WTC11 (cell line): ENCODE measurements at regions not wholly inside any gene's neighbourhood (a gene's known extent, or its start where the extent isn't known, plus 50 kb on each side); places are given as distances from the start of the nearest gene placed in this dataset.

Experiments used
- ATAC-seq: fragments of 200-7000 bp; cut with Tn5 transposase; 2 replicates; pipeline ENCODE4 v1.10.0; 2021; ENCODE audit warnings: mild to moderate bottlenecking, moderate library complexity
- CTCF ChIA-PET: fragments of 300-600 bp; sonication (Branson Sonifier 250); formaldehyde crosslinking; loops from one replicate; lab custom pipeline; 2021; ENCODE audit warnings: antibody characterized with exemption; lab: Charles Lee
- POLR2A ChIA-PET: fragments of 350-600 bp; sonication (Branson Sonifier 250); formaldehyde crosslinking; loops from one replicate; lab custom pipeline; 2021; ENCODE audit warnings: antibody characterized with exemption; lab: Charles Lee
- DNase-seq: peaks from one replicate; pipeline ENCODE4 v3.0.0; 2021; ENCODE audit warnings: low spot score
- H3K27ac Mint-ChIP-seq: 2 replicates; pipeline ENCODE4 v1.8.0; 2021; ENCODE audit warnings: mixed read lengths
- H3K27me3 Mint-ChIP-seq: 2 replicates; pipeline ENCODE4 v1.8.0; 2021; ENCODE audit warnings: low read depth, mild to moderate bottlenecking, moderate library complexity, mixed read lengths
- H3K36me3 Mint-ChIP-seq: 2 replicates; pipeline ENCODE4 v1.8.0; 2021; ENCODE audit warnings: mixed read lengths
- H3K4me1 Mint-ChIP-seq: 2 replicates; pipeline ENCODE4 v1.8.0; 2022; ENCODE audit warnings: mixed read lengths
- H3K4me3 Mint-ChIP-seq: 2 replicates; pipeline ENCODE4 v1.8.0; 2021; ENCODE audit warnings: mild to moderate bottlenecking, moderate library complexity, mixed read lengths
- H3K9me3 Mint-ChIP-seq: 2 replicates; pipeline ENCODE4 v1.8.0; 2021; ENCODE audit warnings: mixed read lengths
- CREM ChIP-seq: sonication (generic); formaldehyde crosslinking; IDR thresholded peaks from 2 replicates; pipeline ENCODE4 v1.8.1; 2022; ENCODE audit warnings: mild to moderate bottlenecking, missing genetic modification reagents, moderate library complexity
- E2F4 ChIP-seq: sonication (generic); formaldehyde crosslinking; IDR thresholded peaks from 2 replicates; pipeline ENCODE4 v1.8.1; 2022; ENCODE audit warnings: low read depth, mild to moderate bottlenecking, moderate library complexity, missing genetic modification reagents, borderline replicate concordance
- EMX1 ChIP-seq: fragments of 250-450 bp; sonication (Bioruptor Pico); IDR thresholded peaks from 2 replicates; pipeline ENCODE4 v1.8.0; 2021; ENCODE audit warnings: mild to moderate bottlenecking
- FOXJ3 ChIP-seq: sonication (generic); formaldehyde crosslinking; IDR thresholded peaks from 2 replicates; pipeline ENCODE4 v1.9.0; 2021; ENCODE audit warnings: missing genetic modification reagents, mild to moderate bottlenecking, borderline replicate concordance
- MXD4 ChIP-seq: fragments of 250-450 bp; sonication (Bioruptor Pico); IDR thresholded peaks from 2 replicates; pipeline ENCODE4 v1.8.0; 2021; ENCODE audit warnings: mild to moderate bottlenecking, moderate library complexity, borderline replicate concordance
- MYBL2 ChIP-seq: sonication (generic); formaldehyde crosslinking; IDR thresholded peaks from 2 replicates; pipeline ENCODE4 v1.8.1; 2023; ENCODE audit warnings: mild to moderate bottlenecking, moderate library complexity, missing genetic modification reagents
- NR1H2 ChIP-seq: sonication (generic); formaldehyde crosslinking; IDR thresholded peaks from 2 replicates; pipeline ENCODE4 v1.9.0; 2021; ENCODE audit warnings: mild to moderate bottlenecking, moderate library complexity, missing genetic modification reagents
- PRRX2 ChIP-seq: fragments of 250-450 bp; sonication (Bioruptor Pico); IDR thresholded peaks from 2 replicates; pipeline ENCODE4 v1.8.0; 2021; ENCODE audit warnings: mild to moderate bottlenecking
- RELA ChIP-seq: sonication (generic); formaldehyde crosslinking; IDR thresholded peaks from 2 replicates; pipeline ENCODE4 v1.8.1; 2022; ENCODE audit warnings: missing genetic modification reagents, mild to moderate bottlenecking, borderline replicate concordance
- TEAD1 ChIP-seq: sonication (generic); formaldehyde crosslinking; IDR thresholded peaks from 2 replicates; pipeline ENCODE4 v1.8.0; 2022; ENCODE audit warnings: mild to moderate bottlenecking, missing genetic modification reagents
- TEAD4 ChIP-seq: sonication (generic); formaldehyde crosslinking; IDR thresholded peaks from 2 replicates; pipeline ENCODE4 v1.8.0; 2022; ENCODE audit warnings: mild to moderate bottlenecking, missing genetic modification reagents
- TP53 ChIP-seq: sonication (generic); formaldehyde crosslinking; IDR thresholded peaks from 2 replicates; pipeline ENCODE4 v1.8.1; 2023; ENCODE audit warnings: mild to moderate bottlenecking, missing genetic modification reagents
- USF1 ChIP-seq: sonication (generic); formaldehyde crosslinking; IDR thresholded peaks from 2 replicates; pipeline ENCODE4 v1.8.0; 2022; ENCODE audit warnings: mild to moderate bottlenecking, missing genetic modification reagents
- ZNF219 ChIP-seq: sonication (generic); formaldehyde crosslinking; IDR thresholded peaks from 2 replicates; pipeline ENCODE4 v1.8.0; 2023; ENCODE audit warnings: missing genetic modification reagents, mild to moderate bottlenecking, borderline replicate concordance
- ZNF263 ChIP-seq: sonication (generic); formaldehyde crosslinking; IDR thresholded peaks from 2 replicates; pipeline ENCODE4 v1.8.1; 2022; ENCODE audit warnings: low read depth, mild to moderate bottlenecking, moderate library complexity, missing genetic modification reagents
- ZNF423 ChIP-seq: fragments of 250-450 bp; sonication (Bioruptor Pico); IDR thresholded peaks from 2 replicates; pipeline ENCODE4 v2.1.2; 2022; ENCODE audit warnings: mild to moderate bottlenecking, moderate library complexity
- ZNF671 ChIP-seq: fragments of 250-450 bp; sonication (Bioruptor Pico); IDR thresholded peaks from 2 replicates; pipeline ENCODE4 v1.8.0; 2021; ENCODE audit warnings: mild to moderate bottlenecking
- TF ChIP-seq, protein P1 (sequence below): sonication (generic); formaldehyde crosslinking; conservative IDR thresholded peaks from 2 replicates; pipeline ENCODE4 v1.8.1; 2023; ENCODE audit warnings: mild to moderate bottlenecking, low read depth, missing genetic modification reagents, moderate library complexity
- TF ChIP-seq, protein P2 (sequence below): sonication (generic); formaldehyde crosslinking; IDR thresholded peaks from 2 replicates; pipeline ENCODE4 v1.8.1; 2023; ENCODE audit warnings: mild to moderate bottlenecking, missing genetic modification reagents
- TF ChIP-seq, protein P3 (sequence below): sonication (generic); formaldehyde crosslinking; conservative IDR thresholded peaks from 2 replicates; pipeline ENCODE4 v1.8.1; 2022; ENCODE audit warnings: mild to moderate bottlenecking, missing genetic modification reagents
- TF ChIP-seq, protein P4 (sequence below): sonication (generic); formaldehyde crosslinking; IDR thresholded peaks from 2 replicates; pipeline ENCODE4 v1.8.0; 2022; ENCODE audit warnings: mild to moderate bottlenecking, missing genetic modification reagents
- TF ChIP-seq, protein P5 (sequence below): sonication (generic); formaldehyde crosslinking; IDR thresholded peaks from 2 replicates; pipeline ENCODE4 v1.8.1; 2022; ENCODE audit warnings: missing genetic modification reagents, borderline replicate concordance

DNA sequence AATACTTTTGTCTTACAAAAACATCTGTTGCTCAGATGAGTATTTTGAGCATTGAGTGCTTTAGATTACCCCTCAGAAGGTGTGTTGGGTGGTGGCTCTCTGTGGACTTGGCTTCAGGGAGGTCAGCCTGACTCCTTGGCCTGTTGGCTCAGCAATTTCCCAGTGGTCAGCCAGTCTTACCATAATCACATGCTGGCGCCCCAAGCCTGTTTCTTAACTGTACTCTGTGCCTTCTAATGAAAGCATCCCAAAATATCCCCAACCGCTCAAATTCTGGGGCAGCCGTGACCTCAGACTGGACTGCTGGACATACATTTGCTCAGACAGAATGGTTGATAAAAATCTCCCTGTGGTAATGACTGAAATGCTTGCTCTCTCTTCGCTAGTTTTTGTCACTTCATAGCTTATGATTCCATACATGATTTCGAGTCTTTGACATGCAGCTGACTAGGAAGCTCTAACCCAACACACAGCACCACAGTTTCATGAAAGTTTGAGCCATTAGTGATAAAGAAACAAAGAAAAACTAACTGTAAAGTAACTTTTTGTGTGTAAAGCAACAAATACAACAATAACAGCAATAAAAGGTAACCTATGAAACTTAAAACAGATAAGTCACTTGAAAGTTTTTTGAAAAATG lies 562.2 kb upstream of the MEF2C start:
- peak overlapping the region; percentile 5; the same call in 1 of the 2 replicates for H3K27ac Mint-ChIP-seq
- TF ChIP-seq TEAD4 (CRISPR knock-in tag) (no peak), EMX1 (CRISPR knock-in tag) (no peak), USF1 (CRISPR knock-in tag) (no peak), E2F4 (CRISPR knock-in tag) (no peak), ZNF219 (CRISPR knock-in tag) (no peak), MYBL2 (no peak), MXD4 (CRISPR knock-in tag) (no peak), RELA (CRISPR knock-in tag) (no peak), FOXJ3 (CRISPR knock-in tag) (no peak), ZNF423 (CRISPR knock-in tag) (no peak), ZNF263 (CRISPR knock-in tag) (no peak), NR1H2 (no peak), CREM (no peak)
- TF ChIP-seq, protein P1, sequence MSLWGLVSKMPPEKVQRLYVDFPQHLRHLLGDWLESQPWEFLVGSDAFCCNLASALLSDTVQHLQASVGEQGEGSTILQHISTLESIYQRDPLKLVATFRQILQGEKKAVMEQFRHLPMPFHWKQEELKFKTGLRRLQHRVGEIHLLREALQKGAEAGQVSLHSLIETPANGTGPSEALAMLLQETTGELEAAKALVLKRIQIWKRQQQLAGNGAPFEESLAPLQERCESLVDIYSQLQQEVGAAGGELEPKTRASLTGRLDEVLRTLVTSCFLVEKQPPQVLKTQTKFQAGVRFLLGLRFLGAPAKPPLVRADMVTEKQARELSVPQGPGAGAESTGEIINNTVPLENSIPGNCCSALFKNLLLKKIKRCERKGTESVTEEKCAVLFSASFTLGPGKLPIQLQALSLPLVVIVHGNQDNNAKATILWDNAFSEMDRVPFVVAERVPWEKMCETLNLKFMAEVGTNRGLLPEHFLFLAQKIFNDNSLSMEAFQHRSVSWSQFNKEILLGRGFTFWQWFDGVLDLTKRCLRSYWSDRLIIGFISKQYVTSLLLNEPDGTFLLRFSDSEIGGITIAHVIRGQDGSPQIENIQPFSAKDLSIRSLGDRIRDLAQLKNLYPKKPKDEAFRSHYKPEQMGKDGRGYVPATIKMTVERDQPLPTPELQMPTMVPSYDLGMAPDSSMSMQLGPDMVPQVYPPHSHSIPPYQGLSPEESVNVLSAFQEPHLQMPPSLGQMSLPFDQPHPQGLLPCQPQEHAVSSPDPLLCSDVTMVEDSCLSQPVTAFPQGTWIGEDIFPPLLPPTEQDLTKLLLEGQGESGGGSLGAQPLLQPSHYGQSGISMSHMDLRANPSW (CRISPR knock-in tag), result no peak
- TF ChIP-seq, protein P2, sequence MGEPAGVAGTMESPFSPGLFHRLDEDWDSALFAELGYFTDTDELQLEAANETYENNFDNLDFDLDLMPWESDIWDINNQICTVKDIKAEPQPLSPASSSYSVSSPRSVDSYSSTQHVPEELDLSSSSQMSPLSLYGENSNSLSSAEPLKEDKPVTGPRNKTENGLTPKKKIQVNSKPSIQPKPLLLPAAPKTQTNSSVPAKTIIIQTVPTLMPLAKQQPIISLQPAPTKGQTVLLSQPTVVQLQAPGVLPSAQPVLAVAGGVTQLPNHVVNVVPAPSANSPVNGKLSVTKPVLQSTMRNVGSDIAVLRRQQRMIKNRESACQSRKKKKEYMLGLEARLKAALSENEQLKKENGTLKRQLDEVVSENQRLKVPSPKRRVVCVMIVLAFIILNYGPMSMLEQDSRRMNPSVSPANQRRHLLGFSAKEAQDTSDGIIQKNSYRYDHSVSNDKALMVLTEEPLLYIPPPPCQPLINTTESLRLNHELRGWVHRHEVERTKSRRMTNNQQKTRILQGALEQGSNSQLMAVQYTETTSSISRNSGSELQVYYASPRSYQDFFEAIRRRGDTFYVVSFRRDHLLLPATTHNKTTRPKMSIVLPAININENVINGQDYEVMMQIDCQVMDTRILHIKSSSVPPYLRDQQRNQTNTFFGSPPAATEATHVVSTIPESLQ (CRISPR knock-in tag), result no peak
- TF ChIP-seq, protein P3, sequence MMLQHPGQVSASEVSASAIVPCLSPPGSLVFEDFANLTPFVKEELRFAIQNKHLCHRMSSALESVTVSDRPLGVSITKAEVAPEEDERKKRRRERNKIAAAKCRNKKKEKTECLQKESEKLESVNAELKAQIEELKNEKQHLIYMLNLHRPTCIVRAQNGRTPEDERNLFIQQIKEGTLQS (CRISPR knock-in tag), result no peak
- TF ChIP-seq, protein P4, sequence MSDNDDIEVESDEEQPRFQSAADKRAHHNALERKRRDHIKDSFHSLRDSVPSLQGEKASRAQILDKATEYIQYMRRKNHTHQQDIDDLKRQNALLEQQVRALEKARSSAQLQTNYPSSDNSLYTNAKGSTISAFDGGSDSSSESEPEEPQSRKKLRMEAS (CRISPR knock-in tag), result no peak
- H3K4me3 Mint-ChIP-seq, result no peak overlapping the region
- ChIA-PET CTCF (interaction anchor here (1.2 kb wide), 1 partner anchor 715 kb away, joined by 3 read pairs; no protein-coding TSS in a partner anchor), POLR2A (interaction anchor here (0.7 kb wide), 1 partner anchor 74 kb away, joined by 3 read pairs; no protein-coding TSS in a partner anchor)
- no peaks in the 10 kb centered on the region for H3K27me3 Mint-ChIP-seq
- ATAC-seq (no peak), DNase-seq (no peak)
- H3K36me3 Mint-ChIP-seq, result no peaks in the 10 kb centered on the region
- H3K4me1 Mint-ChIP-seq, result peaks cover 40% of the 10 kb centered on the region
- no peaks in the 10 kb centered on the region for H3K9me3 Mint-ChIP-seq

DNA sequence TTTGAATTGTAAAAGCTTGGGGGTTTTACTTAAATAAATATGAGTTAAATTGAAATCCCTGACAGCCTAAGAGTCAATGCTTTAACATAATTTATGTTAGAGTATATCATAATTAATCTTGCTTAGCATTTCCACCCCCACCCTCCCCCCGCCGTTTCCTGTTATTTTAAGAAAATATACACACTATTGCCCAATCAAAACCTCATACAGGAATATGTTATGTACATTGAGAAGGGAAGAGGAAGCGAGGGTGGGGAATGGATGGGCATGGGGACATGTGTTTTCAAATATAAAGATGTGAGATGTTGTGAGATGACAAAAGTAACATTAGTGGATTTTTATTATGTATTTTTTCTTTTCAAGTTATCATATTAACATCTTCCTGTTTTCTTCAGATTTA lies 561.1 kb upstream of the MEF2C start:
- H3K9me3 Mint-ChIP-seq, result no peaks in the 10 kb centered on the region
- ChIA-PET POLR2A (no interaction called here), CTCF (no interaction called here)
- DNase-seq (no peak), ATAC-seq (no peak)
- H3K27me3 Mint-ChIP-seq, result no peaks in the 10 kb centered on the region
- no peak overlapping the region for H3K27ac Mint-ChIP-seq
- TF ChIP-seq, protein P5, sequence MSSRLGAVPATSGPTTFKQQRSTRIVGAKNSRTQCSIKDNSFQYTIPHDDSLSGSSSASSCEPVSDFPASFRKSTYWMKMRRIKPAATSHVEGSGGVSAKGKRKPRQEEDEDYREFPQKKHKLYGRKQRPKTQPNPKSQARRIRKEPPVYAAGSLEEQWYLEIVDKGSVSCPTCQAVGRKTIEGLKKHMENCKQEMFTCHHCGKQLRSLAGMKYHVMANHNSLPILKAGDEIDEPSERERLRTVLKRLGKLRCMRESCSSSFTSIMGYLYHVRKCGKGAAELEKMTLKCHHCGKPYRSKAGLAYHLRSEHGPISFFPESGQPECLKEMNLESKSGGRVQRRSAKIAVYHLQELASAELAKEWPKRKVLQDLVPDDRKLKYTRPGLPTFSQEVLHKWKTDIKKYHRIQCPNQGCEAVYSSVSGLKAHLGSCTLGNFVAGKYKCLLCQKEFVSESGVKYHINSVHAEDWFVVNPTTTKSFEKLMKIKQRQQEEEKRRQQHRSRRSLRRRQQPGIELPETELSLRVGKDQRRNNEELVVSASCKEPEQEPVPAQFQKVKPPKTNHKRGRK, result no peak
- TF ChIP-seq ZNF671 (CRISPR knock-in tag) (no peak), TP53 (no peak), PRRX2 (no peak), FOXJ3 (CRISPR knock-in tag) (no peak), TEAD1 (no peak)
- H3K36me3 Mint-ChIP-seq, result no peaks in the 10 kb centered on the region
- no peak overlapping the region for H3K4me3 Mint-ChIP-seq
- H3K4me1 Mint-ChIP-seq, result peaks cover 34% of the 10 kb centered on the region
